H9 (cell line): ENCODE measurements at regions not wholly inside any gene's neighbourhood (a gene's known extent, or its start where the extent isn't known, plus 50 kb on each side); places are given as distances from the start of the nearest gene placed in this dataset.
"Not testable (repeated sequence)": the region's sequence is repeated elsewhere in the genome, so short reads cannot be mapped to it uniquely, and the experiment has no call there.

Source experiments
- DNase-seq: peaks from one replicate; pipeline ENCODE4 v3.0.0-alpha.2; 2017
- H2AFZ ChIP-seq: one replicate; pipeline ENCODE4 v1.6.1; 2013; ENCODE audit warnings: mild to moderate bottlenecking, low read length, control low read depth, moderate library complexity
- H2AK5ac ChIP-seq: 2 replicates; pipeline ENCODE4 v1.6.1; 2013; ENCODE audit warnings: low read length, control low read depth, mixed read lengths; ENCODE audit not compliant: insufficient read length
- H2BK120ac ChIP-seq: one replicate; pipeline ENCODE4 v1.6.1; 2013; ENCODE audit warnings: low read depth, mild to moderate bottlenecking, low read length, control low read depth, inconsistent platforms; ENCODE audit not compliant: poor library complexity, severe bottlenecking
- H2BK12ac ChIP-seq: 2 replicates; pipeline ENCODE4 v1.6.1; 2013; ENCODE audit warnings: low read length, control low read depth, mixed read lengths, low read depth; ENCODE audit not compliant: insufficient read length
- H2BK15ac ChIP-seq: 2 replicates; pipeline ENCODE4 v1.6.1; 2013; ENCODE audit warnings: low read depth, low read length, control low read depth
- H2BK20ac ChIP-seq: one replicate; pipeline ENCODE4 v1.6.1; 2013; ENCODE audit warnings: low read depth, mild to moderate bottlenecking, low read length, control low read depth, inconsistent platforms; ENCODE audit not compliant: poor library complexity, severe bottlenecking
- H2BK5ac ChIP-seq: 2 replicates; pipeline ENCODE4 v1.6.1; 2013; ENCODE audit warnings: low read length, control low read depth, mixed read lengths; ENCODE audit not compliant: insufficient read length
- H3K14ac ChIP-seq: 2 replicates; pipeline ENCODE4 v1.6.1; 2013; ENCODE audit warnings: low read length, control low read depth; ENCODE audit not compliant: insufficient read depth
- H3K18ac ChIP-seq: 2 replicates; pipeline ENCODE4 v1.6.1; 2013; ENCODE audit warnings: low read depth, mild to moderate bottlenecking, mixed read lengths, low read length, control low read depth; ENCODE audit not compliant: insufficient read length
- H3K23ac ChIP-seq: 2 replicates; pipeline ENCODE4 v1.6.1; 2013; ENCODE audit warnings: low read length, control low read depth, mixed read lengths, low read depth; ENCODE audit not compliant: insufficient read length
- H3K23me2 ChIP-seq: 2 replicates; pipeline ENCODE4 v1.6.1; 2013; ENCODE audit warnings: low read depth, mild to moderate bottlenecking, mixed read lengths, low read length, control low read depth; ENCODE audit not compliant: insufficient read length, poor library complexity, severe bottlenecking
- H3K27ac ChIP-seq: 2 replicates; pipeline ENCODE4 v1.5.1; 2013; ENCODE audit warnings: low read length, control low read depth, mixed read lengths, low read depth; ENCODE audit not compliant: insufficient read length
- H3K27me3 ChIP-seq: 2 replicates; pipeline ENCODE4 v1.6.1; 2013; ENCODE audit warnings: low read length, control low read depth, inconsistent platforms; ENCODE audit not compliant: insufficient read depth
- H3K4ac ChIP-seq: 2 replicates; pipeline ENCODE4 v1.6.1; 2013; ENCODE audit warnings: low read depth, mild to moderate bottlenecking, control low read depth, inconsistent platforms, low read length, moderate library complexity
- H3K4me1 ChIP-seq: 2 replicates; pipeline ENCODE4 v1.6.1; 2013; ENCODE audit warnings: low read length, control low read depth, inconsistent platforms; ENCODE audit not compliant: insufficient read depth
- H3K4me2 ChIP-seq: 2 replicates; pipeline ENCODE4 v1.6.1; 2013; ENCODE audit warnings: low read length, control low read depth, mixed read lengths; ENCODE audit not compliant: insufficient read length, insufficient read depth
- H3K56ac ChIP-seq: 2 replicates; pipeline ENCODE4 v1.6.1; 2013; ENCODE audit warnings: low read depth, mild to moderate bottlenecking, mixed read lengths, low read length, control low read depth; ENCODE audit not compliant: insufficient read length
- H3K79me1 ChIP-seq: 2 replicates; pipeline ENCODE4 v1.6.1; 2013; ENCODE audit warnings: low read depth, mild to moderate bottlenecking, moderate library complexity, low read length, control low read depth, inconsistent platforms; ENCODE audit not compliant: insufficient read depth, poor library complexity, severe bottlenecking
- H3K79me2 ChIP-seq: 2 replicates; pipeline ENCODE4 v1.6.1; 2013; ENCODE audit warnings: low read length, control low read depth, inconsistent platforms; ENCODE audit not compliant: insufficient read depth
- H3K9ac ChIP-seq: 2 replicates; pipeline ENCODE4 v1.6.1; 2013; ENCODE audit warnings: low read length, control low read depth, mixed read lengths; ENCODE audit not compliant: insufficient read length; ENCODE audit errors: extremely low read depth
- H3K9me3 ChIP-seq: one replicate; pipeline ENCODE4 v1.6.1; 2013; ENCODE audit warnings: low read depth, low read length, inconsistent platforms; ENCODE audit not compliant: control insufficient read depth
- H3T11ph ChIP-seq: one replicate; pipeline ENCODE4 v1.6.1; 2013; ENCODE audit warnings: mild to moderate bottlenecking, low read length, control low read depth, inconsistent platforms
- H4K20me1 ChIP-seq: one replicate; pipeline ENCODE4 v1.6.1; 2013; ENCODE audit not compliant: control insufficient read depth, insufficient read length, insufficient read depth
- H4K5ac ChIP-seq: 2 replicates; pipeline ENCODE4 v1.6.1; 2013; ENCODE audit warnings: low read depth, mild to moderate bottlenecking, mixed read lengths, low read length, control low read depth; ENCODE audit not compliant: insufficient read length
- H4K8ac ChIP-seq: replicated peaks from 2 replicates; pipeline ENCODE4 v1.6.1; 2013; ENCODE audit warnings: low read length, control low read depth, mixed read lengths, low read depth; ENCODE audit not compliant: insufficient read length
- H4K91ac ChIP-seq: 2 replicates; pipeline ENCODE4 v1.6.1; 2013; ENCODE audit warnings: low read depth, mild to moderate bottlenecking, moderate library complexity, mixed read lengths, low read length, control low read depth; ENCODE audit not compliant: insufficient read length
- H3K27ac Mint-ChIP-seq, 3 experiments: 2 replicates in 2 of 3; 3 replicates in 1 of 3; pipeline ENCODE4 v1.8.0; 2020 to 2021; ENCODE audit warnings: mixed read lengths in 3 of 3, mild to moderate bottlenecking in 1 of 3, moderate library complexity in 1 of 3
- H3K27me3 Mint-ChIP-seq: 2 replicates; pipeline ENCODE4 v1.8.0; 2021; ENCODE audit warnings: low read depth, mild to moderate bottlenecking, moderate library complexity, mixed read lengths
- H3K36me3 Mint-ChIP-seq, 3 experiments: 2 replicates in 2 of 3; 3 replicates in 1 of 3; pipeline ENCODE4 v1.8.0; 2020 to 2021; ENCODE audit warnings: low read depth in 3 of 3, mixed read lengths in 3 of 3; ENCODE audit not compliant: insufficient read depth in 1 of 3
- H3K4me1 Mint-ChIP-seq, 2 experiments: 2 replicates each; pipeline ENCODE4 v1.8.0; 2020; ENCODE audit warnings: mixed read lengths in 2 of 2
- H3K4me3 Mint-ChIP-seq, 2 experiments: 2 replicates in 1 of 2; 3 replicates in 1 of 2; pipeline ENCODE4 v1.8.0; 2020 to 2021; ENCODE audit warnings: mild to moderate bottlenecking in 2 of 2, mixed read lengths in 2 of 2, moderate library complexity in 1 of 2
- H3K9me3 Mint-ChIP-seq, 2 experiments: 2 replicates in 1 of 2; 3 replicates in 1 of 2; pipeline ENCODE4 v1.8.0; 2020; ENCODE audit warnings: mild to moderate bottlenecking in 2 of 2, mixed read lengths in 2 of 2, moderate library complexity in 1 of 2
- WGBS: extraction: QIAGEN DNeasy Blood & Tissue Kit; methylation state at CpG from one replicate; pipeline ENCODE4 v1.1.7; 2013; ENCODE audit warnings: missing lambda C conversion rate, low lambda C conversion rate, mixed read lengths; ENCODE audit not compliant: insufficient read length; ENCODE audit errors: extremely low coverage; 5-methylcytosine and 5-hydroxymethylcytosine counted together

GRCh38 chr7:97928844-97929243 lies 56.6 kb upstream of the ASNS start:
- WGBS: no CpG with 5 or more reads among the region's 6 CpGs
- peak overlapping the region; percentile 47 to 81 for H3K4me3 Mint-ChIP-seq

More at GRCh38 chr7:97928844-97929243, 56.6 kb upstream of the ASNS start:
- H3K79me1 ChIP-seq, H3T11ph ChIP-seq, H4K8ac ChIP-seq, H2BK5ac ChIP-seq, H3K27me3 ChIP-seq, H3K9me3 Mint-ChIP-seq, H4K91ac ChIP-seq, H3K23ac ChIP-seq, H2BK15ac ChIP-seq, H4K5ac ChIP-seq, H2AFZ ChIP-seq, H2AK5ac ChIP-seq, H3K9ac ChIP-seq, H3K23me2 ChIP-seq, H3K4me1 ChIP-seq, H3K4ac ChIP-seq, H3K27ac Mint-ChIP-seq, H3K4me2 ChIP-seq, H2BK120ac ChIP-seq, H3K18ac ChIP-seq, H2BK12ac ChIP-seq, H3K14ac ChIP-seq, DNase-seq, H3K27ac ChIP-seq, H3K36me3 Mint-ChIP-seq, H3K56ac ChIP-seq, H4K20me1 ChIP-seq, H2BK20ac ChIP-seq, H3K9me3 ChIP-seq, H3K79me2 ChIP-seq: not testable (repeated sequence)
- peaks cover 30 to 37% of the 10 kb centered on the region in 2 experiments for H3K4me1 Mint-ChIP-seq
- peaks cover 43% of the 10 kb centered on the region for H3K27me3 Mint-ChIP-seq
